ENCODE measurements at regions not wholly inside any gene's neighbourhood (a gene's known extent, or its start where the extent isn't known, plus 50 kb on each side); places are given as distances from the start of the nearest gene placed in this dataset.
"Not testable (repeated sequence)": the region's sequence is repeated elsewhere in the genome, so short reads cannot be mapped to it uniquely, and the experiment has no call there.

DNA sequence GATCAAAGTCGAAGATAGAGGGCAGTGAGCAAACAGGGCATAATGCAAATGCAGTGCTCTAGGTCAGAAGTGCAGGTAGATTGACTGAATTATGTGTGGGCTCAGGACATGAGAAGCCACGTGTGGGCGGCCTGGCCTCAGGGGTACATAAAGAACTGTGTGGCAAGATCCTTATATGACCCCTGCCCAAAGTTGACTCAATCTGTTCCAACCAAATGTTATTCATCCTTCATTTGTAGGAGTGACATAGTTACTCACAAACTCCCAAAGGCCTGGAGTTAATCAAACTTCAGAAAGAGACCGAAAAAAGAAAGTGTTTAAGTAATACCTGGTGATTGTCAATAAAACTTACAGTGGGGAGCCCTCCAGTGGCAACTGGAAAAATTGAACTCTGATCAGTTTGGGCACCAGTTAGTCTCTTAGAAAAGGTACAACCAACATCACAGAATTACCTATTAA lies 150.4 kb upstream of the FAR2 start:
- DNase-seq = peak; percentile 13

- no peak for DNase-seq
Measured at GRCh38 chr12:29004066-29004935, 144.8 kb upstream of the FAR2 start.

DNA sequence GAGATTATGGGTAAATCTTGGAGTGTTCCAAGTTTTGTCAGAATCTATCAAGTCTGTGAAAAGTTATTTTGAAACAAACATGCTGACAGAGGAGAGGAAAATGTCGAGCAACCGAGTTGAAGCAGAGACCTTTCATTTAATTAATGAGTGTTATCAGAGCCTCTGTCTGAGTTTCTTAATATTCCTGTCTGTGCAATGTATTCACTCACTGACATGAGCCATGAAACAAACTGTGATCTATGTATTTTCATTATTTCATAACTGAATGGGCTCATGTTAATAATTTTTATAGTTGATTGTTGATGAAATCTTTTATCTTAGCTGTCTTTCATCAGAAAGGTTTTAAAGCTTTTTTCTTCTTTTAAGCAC lies 144.2 kb upstream of the FAR2 start:
- no peak for DNase-seq

GRCh38 chr12:29008786-29009185 lies 140.3 kb upstream of the FAR2 start:
- DNase-seq = no peak

DNA sequence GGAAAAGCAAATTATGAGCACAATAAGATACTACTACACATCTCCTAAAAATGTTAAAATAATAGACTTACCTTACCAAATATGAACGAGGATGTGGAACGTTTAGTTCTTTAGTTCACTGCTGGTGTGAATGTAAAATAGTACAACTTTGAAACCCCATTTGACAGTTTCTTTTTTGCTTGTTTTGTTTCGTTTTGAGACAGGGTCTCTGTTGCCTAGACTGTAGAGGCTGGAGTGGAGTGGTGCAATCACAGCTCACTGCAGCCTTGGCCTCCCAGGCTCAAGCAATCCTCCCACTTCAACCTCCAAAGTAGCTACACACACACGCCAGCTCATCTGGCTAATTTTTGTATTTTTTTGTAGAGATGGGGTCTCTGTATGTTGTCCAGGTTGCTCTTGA lies 136.4 kb upstream of the FAR2 start:
- no peak for DNase-seq

DNA sequence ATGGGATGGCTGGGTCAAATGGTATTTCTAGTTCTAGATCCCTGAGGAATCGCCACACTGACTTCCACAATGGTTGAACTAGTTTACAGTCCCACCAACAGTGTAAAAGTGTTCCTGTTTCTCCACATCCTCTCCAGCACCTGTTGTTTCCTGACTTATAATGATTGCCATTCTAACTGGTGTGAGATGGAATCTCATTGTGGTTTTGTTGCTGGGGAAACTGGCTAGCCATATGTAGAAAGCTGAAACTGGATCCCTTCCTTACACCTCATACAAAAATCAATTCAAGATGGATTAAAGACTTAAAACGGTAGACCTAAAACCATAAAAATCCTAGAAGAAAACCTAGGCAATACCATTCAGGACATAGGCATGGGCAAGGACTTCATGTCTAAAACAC lies 131.5 kb upstream of the FAR2 start:
- DNase-seq = not testable (repeated sequence)

DNA sequence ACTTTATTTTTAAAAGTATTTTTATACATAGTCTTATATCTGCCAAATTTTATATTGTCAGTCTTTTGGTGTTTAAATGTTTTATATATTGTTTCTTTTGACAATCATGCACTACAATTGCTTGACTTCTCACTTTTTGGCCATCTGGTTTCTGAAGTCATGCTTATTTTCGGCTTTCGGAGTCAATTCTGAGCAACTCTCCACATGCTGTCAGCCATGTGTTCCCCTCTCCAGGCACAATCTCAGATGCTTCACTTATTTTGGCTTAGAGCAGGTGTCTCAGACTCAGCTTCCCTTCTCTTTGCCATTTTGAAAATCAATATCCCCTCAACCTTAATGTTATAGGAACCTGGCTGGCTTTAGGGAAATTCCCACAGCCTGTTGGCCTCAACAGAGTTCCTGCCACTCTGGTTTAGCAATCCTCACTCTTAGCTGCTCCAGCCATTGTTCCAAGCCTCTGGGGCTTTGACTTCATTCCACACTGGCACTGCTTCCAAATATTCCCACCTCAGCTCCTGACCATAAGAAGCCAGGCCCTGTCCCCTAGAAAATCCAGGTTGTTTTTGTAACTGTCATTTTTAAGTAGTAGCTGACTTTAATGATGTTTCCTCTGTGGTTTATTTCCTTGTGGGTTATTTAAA lies 125.5 kb upstream of the FAR2 start:
- DNase-seq = no peak

DNA sequence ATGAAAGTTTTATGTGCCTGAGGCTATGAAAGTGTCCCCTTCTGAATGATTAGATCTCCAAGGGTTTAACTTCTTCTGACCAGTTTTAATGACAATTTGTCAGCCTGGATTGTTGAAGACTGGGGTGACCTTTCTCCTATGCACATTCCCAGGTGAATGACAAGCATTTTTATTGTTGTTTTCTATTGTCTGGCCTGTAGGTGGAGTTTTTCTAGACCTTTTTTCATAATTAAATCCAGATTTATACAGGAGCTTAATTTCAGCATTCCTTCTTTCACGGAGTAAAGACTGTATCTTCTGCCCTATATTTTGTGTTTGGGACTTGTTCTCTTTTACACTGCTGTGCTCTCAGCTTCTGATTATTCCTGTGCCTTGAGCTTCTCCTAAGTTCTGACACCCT lies 125.0 kb upstream of the FAR2 start:
- DNase-seq = no peak

DNA sequence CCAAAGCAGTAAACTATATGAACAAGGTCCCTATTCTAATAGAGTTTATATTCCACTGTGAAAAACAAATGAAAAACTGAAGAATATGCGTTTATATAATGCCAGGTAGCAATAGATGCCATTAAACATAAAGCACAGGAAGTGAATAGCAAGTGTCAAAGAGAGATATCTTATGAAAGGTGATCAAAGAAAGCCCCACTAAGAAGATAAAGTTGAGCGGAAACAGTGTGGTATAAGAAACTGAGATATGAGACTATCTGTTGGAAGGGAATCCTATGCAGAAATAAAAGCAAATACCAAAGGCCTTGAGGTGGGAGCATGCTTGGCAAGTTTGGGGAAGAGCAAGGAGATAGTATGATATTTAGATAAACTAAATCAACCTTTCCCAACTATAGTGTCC lies 123.1 kb upstream of the FAR2 start:
- no peak for DNase-seq

DNA sequence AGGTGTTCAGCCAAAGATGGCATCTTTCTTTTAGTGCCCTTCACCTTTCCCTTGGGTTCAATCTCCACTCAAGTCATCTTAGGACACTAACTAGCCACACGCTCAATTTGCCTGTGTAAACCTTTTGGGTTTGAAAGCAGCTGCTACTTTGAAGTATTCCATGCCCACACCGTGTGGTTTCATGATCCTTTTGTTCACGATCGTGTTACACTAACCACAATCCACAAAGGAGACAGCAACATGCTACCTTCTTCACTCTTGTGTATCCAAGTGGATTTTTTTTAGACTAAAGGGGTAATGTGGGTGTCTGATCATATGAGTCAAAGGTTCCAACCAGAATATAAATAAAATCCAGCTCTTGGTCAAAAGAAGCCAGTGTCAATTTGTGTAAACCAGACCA lies 122.7 kb upstream of the FAR2 start:
- no peak for DNase-seq

GRCh38 chr12:29029484-29029883 lies 119.6 kb upstream of the FAR2 start:
- DNase-seq = not testable (repeated sequence)

GRCh38 chr12:29030006-29030405 lies 119.1 kb upstream of the FAR2 start:
- no peak for DNase-seq

DNA sequence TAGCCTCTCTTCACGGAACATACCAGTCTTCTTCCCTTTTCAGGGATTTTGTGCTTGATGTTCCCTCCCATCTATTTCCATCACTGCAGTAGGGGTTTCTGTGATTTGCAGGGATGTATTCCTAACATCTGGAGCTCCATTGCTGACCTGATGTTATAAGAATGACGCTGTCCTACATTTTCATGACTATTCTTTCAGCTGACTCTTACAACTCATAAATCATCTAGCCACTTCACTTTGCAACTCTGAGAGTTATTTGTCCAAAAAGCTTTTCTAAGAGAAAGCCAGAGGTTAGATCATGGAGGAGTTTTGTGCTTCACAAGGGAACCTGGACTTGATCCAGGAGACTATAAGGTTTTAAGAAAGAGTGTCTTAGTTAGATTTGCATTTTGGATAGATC lies 116.6 kb upstream of the FAR2 start:
- no peak for DNase-seq

DNA sequence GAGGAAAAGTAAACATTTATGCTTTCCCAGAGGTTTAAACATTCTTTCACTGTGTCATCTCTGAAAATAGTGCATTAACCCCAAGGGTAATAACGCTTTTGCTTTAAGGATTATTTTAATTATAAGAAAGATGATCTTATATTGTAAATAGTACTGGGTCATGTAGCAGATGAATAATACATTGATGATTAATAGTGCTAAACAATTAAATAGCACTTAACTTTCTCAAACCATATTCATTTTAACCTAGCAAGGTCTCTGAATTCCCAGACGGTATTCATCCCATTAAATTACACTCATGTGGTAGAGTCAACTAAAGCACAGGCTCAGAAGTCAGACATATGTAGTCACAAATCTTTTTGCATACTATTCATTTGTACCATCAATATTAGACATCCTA lies 115.6 kb upstream of the FAR2 start:
- DNase-seq = no peak

- DNase-seq = no peak
Measured at GRCh38 chr12:29035112-29035511, 114.0 kb upstream of the FAR2 start.

DNA sequence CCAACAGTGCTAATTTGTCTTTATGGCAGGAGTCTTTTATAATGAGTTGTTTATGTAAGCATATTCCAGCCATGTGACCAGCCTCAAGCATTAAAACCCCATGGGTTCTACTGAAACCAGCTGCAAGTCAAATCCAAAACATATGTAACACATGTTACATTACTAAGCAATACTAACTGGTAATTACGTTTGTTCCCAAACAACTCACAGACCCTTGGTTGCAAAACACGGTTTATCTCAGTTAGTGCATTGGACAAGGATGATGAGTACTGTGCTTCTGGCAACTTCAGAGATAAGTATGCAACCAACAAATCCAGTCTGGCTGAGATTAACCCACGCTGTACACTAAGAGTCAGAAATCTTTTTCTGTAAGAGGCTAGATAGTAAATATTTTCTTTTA lies 110.1 kb upstream of the FAR2 start:
- no peak for DNase-seq

DNA sequence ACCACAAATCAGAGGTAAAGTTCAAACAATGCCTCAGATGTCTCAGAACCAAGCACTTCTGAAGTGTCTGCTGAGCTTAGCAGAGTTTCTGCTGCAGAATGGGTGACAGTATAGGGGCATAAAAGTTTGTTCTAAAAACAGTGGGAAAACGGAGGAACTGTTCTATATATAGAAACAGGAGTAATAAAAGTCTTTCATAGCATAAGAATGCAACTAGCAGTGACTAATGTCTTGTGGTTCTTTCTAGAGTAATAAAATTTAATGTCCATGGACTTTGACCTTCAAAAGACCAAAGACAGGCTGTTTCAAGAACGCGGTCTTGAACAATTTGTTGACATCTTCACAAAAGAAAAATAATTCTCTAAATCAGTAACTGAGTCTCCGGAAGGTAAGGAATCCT lies 107.5 kb upstream of the FAR2 start:
- DNase-seq = no peak

DNA sequence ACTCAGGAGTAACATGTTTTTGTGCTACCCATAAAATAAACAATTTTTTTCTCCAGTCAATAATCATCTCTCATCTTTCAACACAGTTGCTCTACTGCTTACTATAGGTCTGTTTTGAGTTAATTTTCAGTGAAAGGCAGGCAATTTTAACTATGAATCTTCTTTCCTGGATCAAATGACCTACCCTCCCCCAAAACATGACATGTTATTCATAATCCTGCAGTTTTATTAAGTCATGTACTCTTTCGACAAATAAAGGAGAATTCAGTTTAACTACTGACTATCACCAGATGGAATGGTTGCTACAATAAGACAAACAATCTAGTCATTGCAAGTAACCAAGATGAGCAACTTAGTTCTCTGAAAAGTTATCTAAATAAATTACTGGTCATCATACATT lies 106.0 kb upstream of the FAR2 start:
- DNase-seq = no peak

- no peak for DNase-seq
Measured at GRCh38 chr12:29044799-29045198, 104.3 kb upstream of the FAR2 start.

GRCh38 chr12:29048787-29049186 lies 100.3 kb upstream of the FAR2 start:
- DNase-seq = no peak

DNA sequence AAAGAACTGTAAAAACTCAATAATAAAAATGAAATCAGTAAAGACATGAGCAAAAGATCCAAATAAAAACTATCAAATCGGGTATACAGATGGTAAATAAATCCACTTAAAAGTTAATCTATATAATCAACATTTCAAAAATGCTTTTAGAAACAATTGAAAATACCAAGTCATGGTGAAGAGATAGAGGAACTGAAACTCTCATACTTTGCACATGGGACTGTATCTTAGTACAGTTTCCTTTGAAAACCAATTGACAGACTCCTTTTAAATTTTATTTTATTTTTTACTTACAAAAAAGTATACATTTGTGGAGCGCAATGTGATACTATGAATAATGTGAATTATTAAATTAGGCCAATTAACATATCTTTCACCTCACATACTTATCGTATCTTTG lies 98.6 kb upstream of the FAR2 start:
- DNase-seq = no peak

DNA sequence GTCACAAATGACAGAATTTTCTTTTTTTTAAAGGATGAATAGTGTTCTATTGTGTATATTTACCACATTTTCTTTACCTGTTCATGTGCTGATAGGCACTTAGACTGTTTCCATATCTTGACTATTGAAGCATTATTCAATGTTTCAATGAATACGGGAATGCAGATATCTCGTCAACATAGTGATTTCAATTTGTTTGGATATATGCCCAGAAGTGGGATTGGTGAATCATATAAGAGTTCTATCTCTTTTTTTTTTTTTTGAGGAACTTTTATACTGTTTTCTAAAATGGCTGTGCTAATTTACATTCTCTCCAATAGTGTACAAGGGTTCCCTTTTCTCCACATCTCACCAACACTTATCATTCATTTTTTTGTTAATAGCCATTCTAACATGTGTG lies 97.9 kb upstream of the FAR2 start:
- no peak for DNase-seq

DNA sequence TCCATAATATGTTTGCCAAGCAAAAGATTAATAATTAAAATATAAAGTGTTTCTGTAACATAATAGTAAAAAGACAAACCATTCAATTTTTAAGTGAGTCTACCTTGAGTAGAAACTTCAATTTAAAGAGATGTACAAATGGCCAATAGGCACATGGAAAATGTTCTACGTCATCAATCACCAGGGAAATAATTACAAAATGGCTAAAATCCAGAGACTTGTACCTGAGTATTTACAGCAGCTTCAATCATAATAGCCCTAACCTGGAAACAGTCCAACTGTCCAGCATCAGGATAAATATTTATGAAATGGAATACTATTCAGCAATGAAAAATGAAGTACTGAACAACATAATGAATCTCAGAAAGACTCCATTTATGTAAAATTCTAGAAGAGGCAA lies 95.5 kb upstream of the FAR2 start:
- DNase-seq = no peak

GRCh38 chr12:29054858-29055663 lies 94.0 kb upstream of the FAR2 start:
- no peak for DNase-seq

All from NCI-H1694 (cell line).